GM23248 (cell line): ENCODE measurements at regions not wholly inside any gene's neighbourhood (a gene's known extent, or its start where the extent isn't known, plus 50 kb on each side); places are given as distances from the start of the nearest gene placed in this dataset.

Experiments used
- DNase-seq: peaks from one replicate; pipeline ENCODE4 v3.0.0-alpha.2; 2015
- H2AFZ ChIP-seq: fragments of 200-600 bp; sonication (generic); 2 replicates; pipeline ENCODE4 v1.6.1; 2016; ENCODE audit warnings: antibody characterized with exemption
- H3F3A ChIP-seq: fragments of 200-600 bp; sonication (generic); 2 replicates; pipeline ENCODE4 v1.6.1; 2016; ENCODE audit warnings: mild to moderate bottlenecking, antibody characterized with exemption, mixed run types; ENCODE audit not compliant: insufficient read depth
- H3K27ac ChIP-seq: fragments of 200-600 bp; sonication (generic); 2 replicates; pipeline ENCODE4 v1.5.1; 2016; ENCODE audit warnings: mild to moderate bottlenecking
- H3K27me3 ChIP-seq: fragments of 200-600 bp; sonication (generic); replicated peaks from 2 replicates; pipeline ENCODE4 v1.6.1; 2016; ENCODE audit warnings: mild to moderate bottlenecking; ENCODE audit not compliant: insufficient read depth
- H3K36me3 ChIP-seq: fragments of 200-600 bp; sonication (generic); 2 replicates; pipeline ENCODE4 v1.6.1; 2016; ENCODE audit warnings: low read depth, mild to moderate bottlenecking
- H3K4me1 ChIP-seq: fragments of 200-600 bp; sonication (generic); 2 replicates; pipeline ENCODE4 v1.6.1; 2016; ENCODE audit warnings: mild to moderate bottlenecking; ENCODE audit not compliant: insufficient read depth
- H3K4me2 ChIP-seq: fragments of 200-600 bp; sonication (generic); one replicate; pipeline ENCODE4 v1.6.1; 2016; ENCODE audit warnings: mild to moderate bottlenecking; ENCODE audit not compliant: unreplicated experiment
- H3K4me3 ChIP-seq: fragments of 200-600 bp; sonication (generic); 2 replicates; pipeline ENCODE4 v1.5.1; 2016; ENCODE audit warnings: mild to moderate bottlenecking
- H3K79me2 ChIP-seq: fragments of 200-600 bp; sonication (generic); 2 replicates; pipeline ENCODE4 v1.6.1; 2016; ENCODE audit warnings: mild to moderate bottlenecking; ENCODE audit not compliant: insufficient read depth
- H3K9ac ChIP-seq: fragments of 200-600 bp; sonication (generic); 2 replicates; pipeline ENCODE4 v1.6.1; 2016; ENCODE audit warnings: mild to moderate bottlenecking
- H3K9me2 ChIP-seq: fragments of 200-600 bp; sonication (generic); 2 replicates; pipeline ENCODE4 v1.6.1; 2016; ENCODE audit warnings: mixed run types, mild to moderate bottlenecking, moderate library complexity; ENCODE audit not compliant: insufficient read depth
- H3K9me3 ChIP-seq: fragments of 200-600 bp; sonication (generic); one replicate; pipeline ENCODE4 v1.6.1; 2017; ENCODE audit warnings: low read depth
- H4K20me1 ChIP-seq: fragments of 200-600 bp; sonication (generic); 2 replicates; pipeline ENCODE4 v1.6.0; 2016; ENCODE audit not compliant: insufficient read depth
- EZH2 ChIP-seq: fragments of 200-600 bp; sonication (generic); IDR thresholded peaks from 2 replicates; pipeline ENCODE4 v1.6.1; 2018; ENCODE audit warnings: antibody characterized with exemption, mild to moderate bottlenecking; ENCODE audit not compliant: insufficient read depth, poor library complexity, severe bottlenecking
- EZH2phosphoT487 ChIP-seq: fragments of 200-600 bp; sonication (generic); IDR thresholded peaks from 2 replicates; pipeline ENCODE4 v1.6.1; 2018; ENCODE audit warnings: antibody characterized with exemption, moderate library complexity, mild to moderate bottlenecking, low read depth; ENCODE audit not compliant: insufficient read depth
- WGBS, 2 experiments: methylation state at CpG; one replicate each; pipeline ENCODE4 v1.1.6; 2015 to 2017; ENCODE audit warnings: low lambda C conversion rate in 2 of 2, low coverage in 1 of 2; ENCODE audit errors: missing lambda C conversion rate in 2 of 2; 5-methylcytosine and 5-hydroxymethylcytosine counted together
- in situ Hi-C: fragments of 300-500 bp; cut with MboI; formaldehyde crosslinking; loops from 2 replicates; pipeline ENCODE4 v1.15.0; 2020

GRCh38 chr16:86201746-86202145 is 302.8 kb downstream of the IRF8 start:
- Histone ChIP-seq H3K9ac (no peak overlapping the region), H3K27ac (no peak overlapping the region), H3K9me3 (no peaks in the 10 kb centered on the region), H3K9me2 (no peaks in the 10 kb centered on the region), H4K20me1 (no peaks in the 10 kb centered on the region), H3K27me3 (peaks cover 67% of the 10 kb centered on the region), H3K79me2 (no peaks in the 10 kb centered on the region), H3K4me2 (no peak overlapping the region), H2AFZ (no peak overlapping the region), H3K36me3 (no peaks in the 10 kb centered on the region), H3F3A (no peaks in the 10 kb centered on the region), H3K4me3 (no peak overlapping the region), H3K4me1 (no peaks in the 10 kb centered on the region)
- TF ChIP-seq EZH2phosphoT487, result no peak
- TF ChIP-seq EZH2, result no peak
- in situ Hi-C loops, result no loop called here
- WGBS, 2 experiments, result 24 to 28% methylated on average over 7 to 9 of the region's 10 CpGs
- no peak for DNase-seq

- Histone ChIP-seq H3F3A (no peaks in the 10 kb centered on the region), H3K9ac (no peak overlapping the region), H3K4me1 (no peaks in the 10 kb centered on the region), H3K36me3 (no peaks in the 10 kb centered on the region), H2AFZ (no peak overlapping the region), H4K20me1 (no peaks in the 10 kb centered on the region), H3K79me2 (no peaks in the 10 kb centered on the region), H3K9me3 (no peaks in the 10 kb centered on the region), H3K27ac (no peak overlapping the region), H3K4me2 (no peak overlapping the region), H3K4me3 (no peak overlapping the region), H3K27me3 (peaks cover 62% of the 10 kb centered on the region), H3K9me2 (no peaks in the 10 kb centered on the region)
- 34 to 38% methylated on average over 16 of the region's 16 CpGs for WGBS, 2 experiments
- TF ChIP-seq EZH2 (no peak), EZH2phosphoT487 (no peak)
- DNase-seq, result no peak
- in situ Hi-C loops, result no loop called here
Observed at GRCh38 chr16:86202267-86202666, 303.3 kb downstream of the IRF8 start.

GRCh38 chr16:86202760-86203426 is 303.9 kb downstream of the IRF8 start:
- Histone ChIP-seq H4K20me1 (no peaks in the 10 kb centered on the region), H3K79me2 (no peaks in the 10 kb centered on the region), H3K9me3 (no peaks in the 10 kb centered on the region), H3K36me3 (no peaks in the 10 kb centered on the region), H2AFZ (no peak overlapping the region), H3K4me2 (no peak overlapping the region), H3K9me2 (no peaks in the 10 kb centered on the region), H3F3A (no peaks in the 10 kb centered on the region), H3K4me3 (no peak overlapping the region), H3K9ac (no peak overlapping the region), H3K4me1 (no peaks in the 10 kb centered on the region), H3K27ac (no peak overlapping the region), H3K27me3 (peaks cover 55% of the 10 kb centered on the region)
- DNase-seq, result no peak
- 64 to 66% methylated on average over 11 of the region's 11 CpGs for WGBS, 2 experiments
- in situ Hi-C loops, result no loop called here
- TF ChIP-seq EZH2phosphoT487 (no peak), EZH2 (no peak)

- in situ Hi-C loops, result no loop called here
- Histone ChIP-seq H3K36me3 (no peaks in the 10 kb centered on the region), H4K20me1 (no peaks in the 10 kb centered on the region), H3K4me3 (no peak overlapping the region), H3F3A (no peaks in the 10 kb centered on the region), H2AFZ (no peak overlapping the region), H3K4me2 (no peak overlapping the region), H3K79me2 (no peaks in the 10 kb centered on the region), H3K27me3 (peaks cover 50% of the 10 kb centered on the region), H3K9me3 (no peaks in the 10 kb centered on the region), H3K9ac (no peak overlapping the region), H3K9me2 (no peaks in the 10 kb centered on the region), H3K4me1 (no peaks in the 10 kb centered on the region), H3K27ac (no peak overlapping the region)
- WGBS, 2 experiments, result 54 to 56% methylated on average over 18 to 19 of the region's 19 CpGs
- TF ChIP-seq EZH2phosphoT487 (no peak), EZH2 (no peak)
- DNase-seq, result no peak
Observed at GRCh38 chr16:86203557-86204275, 304.8 kb downstream of the IRF8 start.
